Right renal pelvis (tissue), 4 donors: ENCODE measurements at regions not wholly inside any gene's neighbourhood (a gene's known extent, or its start where the extent isn't known, plus 50 kb on each side); places are given as distances from the start of the nearest gene placed in this dataset.

Source experiments
- DNase-seq, 4 donors: peaks; one replicate each; pipeline ENCODE4 v3.0.0-alpha.2; 2013; ENCODE audit warnings: low read depth in 4 of 4, low spot score in 3 of 4, missing footprints in 1 of 4

DNA sequence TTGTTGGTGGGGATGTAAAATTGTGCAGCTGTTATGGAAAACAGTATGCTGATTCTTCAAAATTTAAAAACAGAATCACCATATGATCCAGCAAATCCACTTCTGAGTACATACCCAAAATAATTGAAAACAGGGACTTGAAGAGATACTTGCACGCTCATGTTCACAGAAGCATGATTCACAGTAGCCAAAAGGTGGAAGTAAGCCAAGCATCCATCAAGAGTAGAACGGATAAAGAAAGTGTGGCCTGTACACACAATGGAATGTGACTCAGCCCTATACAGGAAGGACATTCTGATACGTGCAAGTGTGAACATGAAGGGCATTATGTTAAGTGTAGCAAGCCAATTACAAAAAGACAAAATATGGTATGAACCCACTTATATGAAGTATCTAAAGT, 696.7 kb upstream of the CELF2 start:
- no peak for DNase-seq

GRCh38 chr10:10326116-10326515, 691.6 kb upstream of the CELF2 start:
- no peak for DNase-seq

- no peak for DNase-seq
Measured at GRCh38 chr10:10327934-10328333, 689.7 kb upstream of the CELF2 start.

GRCh38 chr10:10330418-10330817, 687.3 kb upstream of the CELF2 start:
- DNase-seq, result no peak

GRCh38 chr10:10332786-10333185, 684.9 kb upstream of the CELF2 start:
- no peak for DNase-seq

DNA sequence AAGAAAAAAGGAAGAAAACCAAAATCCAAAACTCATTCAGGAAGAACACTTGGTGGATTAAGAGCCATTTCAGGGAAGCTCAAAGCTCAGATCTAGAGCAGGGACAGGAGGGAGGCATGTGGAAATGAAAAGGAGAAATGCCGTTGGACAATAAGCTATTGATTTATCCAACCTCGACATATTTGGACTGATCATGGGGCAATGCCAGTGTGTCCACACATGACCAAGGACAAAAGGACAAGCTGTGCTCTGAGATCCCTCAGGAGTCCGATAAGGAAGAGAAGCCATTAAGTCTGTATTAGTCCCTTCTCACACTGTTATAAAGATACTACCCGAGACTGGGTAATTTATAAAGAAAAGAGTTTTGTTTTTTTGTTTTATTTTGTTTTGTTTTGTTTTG, 684.0 kb upstream of the CELF2 start:
- DNase-seq, result no peak

- no peak for DNase-seq
Measured at GRCh38 chr10:10338339-10338738, 679.3 kb upstream of the CELF2 start.

DNA sequence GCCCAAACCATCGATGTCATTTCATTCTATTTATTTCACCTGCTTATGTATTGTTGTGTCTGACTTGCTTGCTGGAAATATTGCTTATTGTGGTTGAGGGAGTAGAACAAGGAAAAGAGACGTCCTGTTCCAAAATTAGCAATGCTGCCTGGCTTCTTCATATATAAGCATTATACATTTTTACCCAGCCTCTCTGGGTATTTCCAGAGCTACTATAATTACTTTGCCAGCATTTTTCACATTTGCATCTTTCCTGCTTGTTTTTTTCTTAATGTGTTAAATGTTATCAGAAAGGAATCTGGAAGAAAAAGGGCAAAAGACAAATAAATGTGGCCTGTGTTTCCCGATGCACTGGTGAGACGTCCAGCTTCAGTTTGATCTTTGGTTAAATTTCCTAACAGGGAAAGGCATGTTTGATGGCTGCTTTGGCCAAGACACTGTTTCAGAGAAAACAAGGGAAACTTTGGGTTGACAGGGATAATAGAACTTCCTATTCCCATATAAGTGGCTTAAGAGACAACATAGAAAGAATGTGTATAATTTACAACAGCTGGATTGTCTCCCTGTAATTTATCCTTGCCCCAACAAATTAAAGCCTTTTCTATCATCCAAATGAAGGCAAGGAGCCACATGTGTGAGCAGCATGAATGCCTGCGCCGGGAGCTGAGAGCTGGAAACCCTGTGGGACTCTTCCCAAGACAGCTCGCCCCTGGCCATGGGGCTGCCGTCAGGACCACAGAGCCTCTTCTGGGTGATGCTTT, 671.1 kb upstream of the CELF2 start:
- DNase-seq, result peak in 1 of 4 donors; percentile 28

GRCh38 chr10:10350050-10350449, 667.6 kb upstream of the CELF2 start:
- no peak for DNase-seq

GRCh38 chr10:10351451-10351850, 666.2 kb upstream of the CELF2 start:
- DNase-seq, result no peak

GRCh38 chr10:10353326-10353868, 664.3 kb upstream of the CELF2 start:
- no peak for DNase-seq

DNA sequence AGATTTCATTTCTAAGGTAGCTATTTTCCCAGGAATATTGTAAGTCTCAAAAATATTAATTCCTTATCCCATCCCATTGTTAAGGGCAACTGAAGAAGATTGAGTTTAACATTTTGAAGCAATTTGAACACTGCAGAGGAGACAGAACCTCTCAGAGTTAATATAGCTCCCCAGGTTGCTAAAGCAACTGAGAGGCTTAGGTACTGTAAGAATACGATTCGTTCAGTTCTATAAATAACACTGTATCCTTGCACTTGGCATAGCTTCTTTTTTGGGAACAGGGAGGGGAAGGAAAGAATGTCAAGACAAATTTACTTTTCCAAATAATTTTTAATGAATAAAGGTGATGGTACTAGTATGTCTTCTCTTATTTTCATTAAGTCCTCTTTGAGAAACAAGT, 658.4 kb upstream of the CELF2 start:
- no peak for DNase-seq

- DNase-seq, result no peak
Measured at GRCh38 chr10:10361301-10361885, 656.3 kb upstream of the CELF2 start.

- DNase-seq, result no peak
Measured at GRCh38 chr10:10362800-10363199, 654.9 kb upstream of the CELF2 start.

GRCh38 chr10:10363217-10363616, 654.5 kb upstream of the CELF2 start:
- DNase-seq, result no peak

GRCh38 chr10:10364902-10365301, 652.8 kb upstream of the CELF2 start:
- DNase-seq, result no peak

DNA sequence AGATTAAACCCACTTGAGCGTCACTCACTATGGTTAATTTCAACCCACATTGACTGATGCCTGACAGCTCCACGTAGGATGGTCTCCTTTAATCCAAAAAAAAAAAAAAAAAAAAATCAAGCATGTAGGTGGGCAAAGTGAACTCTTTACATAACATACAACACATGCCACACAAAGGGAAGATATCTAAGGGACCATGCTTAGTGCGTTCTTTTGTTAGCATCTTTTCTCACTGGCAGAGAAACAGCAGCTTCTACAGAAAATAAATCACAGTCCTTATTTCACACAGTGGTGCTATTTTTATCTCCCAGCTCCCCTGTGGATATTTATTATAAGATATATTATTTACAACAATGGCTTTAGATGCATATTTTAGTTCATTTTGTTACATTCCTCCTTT, 652.0 kb upstream of the CELF2 start:
- DNase-seq, result no peak

GRCh38 chr10:10366836-10367235, 650.8 kb upstream of the CELF2 start:
- DNase-seq, result no peak

DNA sequence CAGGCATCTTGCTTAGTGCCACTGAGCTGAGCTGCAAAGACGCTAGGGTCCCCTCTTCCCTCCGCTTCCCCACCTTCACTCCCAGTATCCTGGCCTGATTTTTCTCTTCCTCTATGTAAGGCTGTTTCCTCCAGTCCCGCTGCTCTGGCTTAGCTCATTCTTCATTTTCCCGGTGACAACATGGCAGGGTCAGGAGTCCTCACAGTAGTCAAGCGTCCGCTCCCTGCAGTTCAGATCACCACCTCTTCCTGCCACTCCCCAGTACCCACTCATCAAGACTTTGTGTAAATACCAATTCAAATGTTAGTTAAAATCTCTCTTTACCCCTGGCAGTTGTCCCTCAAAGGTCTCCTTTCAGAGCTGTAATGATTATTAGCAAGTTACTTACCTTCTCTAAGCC, 650.4 kb upstream of the CELF2 start:
- no peak for DNase-seq

DNA sequence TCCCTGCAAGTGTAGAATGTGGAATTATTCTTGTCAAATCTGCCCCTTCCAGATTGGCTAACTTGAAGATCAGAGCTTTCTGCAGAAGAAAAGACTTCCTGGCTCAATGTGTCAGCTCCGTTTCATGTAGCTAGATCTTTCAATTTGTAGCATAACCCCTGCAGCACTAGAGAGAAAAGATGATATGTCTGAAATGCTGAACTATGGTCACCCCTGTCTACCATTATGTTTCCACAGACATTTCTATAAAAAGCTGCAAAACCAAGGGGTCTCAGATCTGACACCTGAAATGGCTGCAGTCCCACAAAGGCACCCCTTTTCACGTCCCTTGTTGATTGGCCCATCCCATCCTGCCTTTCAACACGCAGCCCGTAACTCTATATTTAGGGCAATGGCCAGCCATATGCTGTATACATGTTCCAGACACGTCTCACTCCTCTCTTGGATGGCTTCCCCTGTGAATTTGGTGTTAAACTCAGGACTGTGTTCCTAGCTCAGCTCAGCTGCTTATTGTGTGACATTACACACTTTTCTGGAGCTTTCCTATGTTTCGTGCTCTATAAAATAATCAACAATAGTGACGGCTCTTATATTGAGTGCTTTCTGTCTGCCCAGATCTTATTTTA, 648.6 kb upstream of the CELF2 start:
- no peak for DNase-seq

- no peak for DNase-seq
Measured at GRCh38 chr10:10385831-10386230, 631.8 kb upstream of the CELF2 start.

GRCh38 chr10:10389182-10389581, 628.5 kb upstream of the CELF2 start:
- no peak for DNase-seq
